Neural progenitor cell (in vitro differentiated cells): ENCODE measurements at regions not wholly inside any gene's neighbourhood (a gene's known extent, or its start where the extent isn't known, plus 50 kb on each side); places are given as distances from the start of the nearest gene placed in this dataset.

Experiments
- DNase-seq: peaks from one replicate; pipeline ENCODE4 v3.0.0-alpha.2; 2016; ENCODE audit warnings: low spot score
- H2AFZ ChIP-seq: fragments of 200-600 bp; sonication (generic); replicated peaks from 2 replicates; pipeline ENCODE4 v1.6.1; 2016; ENCODE audit warnings: antibody characterized with exemption
- H3F3A ChIP-seq: fragments of 200-600 bp; sonication (generic); 2 replicates; pipeline ENCODE4 v1.6.1; 2016; ENCODE audit warnings: antibody characterized with exemption, low read depth
- H3K27ac ChIP-seq: fragments of 200-600 bp; sonication (generic); 2 replicates; pipeline ENCODE4 v1.5.1; 2016; ENCODE audit warnings: mild to moderate bottlenecking
- H3K27me3 ChIP-seq: fragments of 200-600 bp; sonication (generic); 2 replicates; pipeline ENCODE4 v1.6.1; 2016; ENCODE audit warnings: mild to moderate bottlenecking, moderate library complexity
- H3K36me3 ChIP-seq: fragments of 200-600 bp; sonication (generic); 2 replicates; pipeline ENCODE4 v1.5.1; 2016
- H3K4me1 ChIP-seq: fragments of 200-600 bp; sonication (generic); 2 replicates; pipeline ENCODE4 v1.6.1; 2016; ENCODE audit warnings: mixed run types
- H3K4me2 ChIP-seq: fragments of 200-600 bp; sonication (generic); 2 replicates; pipeline ENCODE4 v1.6.1; 2016
- H3K4me3 ChIP-seq: fragments of 200-600 bp; sonication (generic); 2 replicates; pipeline ENCODE4 v1.5.1; 2016
- H3K79me2 ChIP-seq: fragments of 200-600 bp; sonication (generic); 2 replicates; pipeline ENCODE4 v1.6.1; 2016; ENCODE audit warnings: low read depth
- H3K9ac ChIP-seq: fragments of 200-600 bp; sonication (generic); 2 replicates; pipeline ENCODE4 v1.6.1; 2016
- H3K9me3 ChIP-seq: fragments of 200-600 bp; sonication (generic); 2 replicates; pipeline ENCODE4 v1.5.1; 2016; ENCODE audit warnings: low read depth
- H4K20me1 ChIP-seq: fragments of 200-600 bp; sonication (generic); 2 replicates; pipeline ENCODE4 v1.6.1; 2016; ENCODE audit warnings: low read depth
- H3K27ac Mint-ChIP-seq: 3 replicates; pipeline ENCODE4 v1.8.0; 2021; ENCODE audit warnings: mixed read lengths
- H3K27me3 Mint-ChIP-seq: 2 replicates; pipeline ENCODE4 v1.8.0; 2022; ENCODE audit warnings: low read depth, mild to moderate bottlenecking, inconsistent platforms, moderate library complexity, mixed read lengths; ENCODE audit not compliant: insufficient read depth
- H3K36me3 Mint-ChIP-seq: 3 replicates; pipeline ENCODE4 v1.8.0; 2021; ENCODE audit warnings: mixed read lengths
- H3K4me1 Mint-ChIP-seq: 3 replicates; pipeline ENCODE4 v1.8.0; 2021; ENCODE audit warnings: mixed read lengths
- H3K4me3 Mint-ChIP-seq: 3 replicates; pipeline ENCODE4 v1.8.0; 2021; ENCODE audit warnings: mild to moderate bottlenecking, moderate library complexity, mixed read lengths
- H3K9me3 Mint-ChIP-seq: 3 replicates; pipeline ENCODE4 v1.8.0; 2020; ENCODE audit warnings: mixed read lengths
- CTCF ChIP-seq: fragments of 200-600 bp; sonication (generic); IDR thresholded peaks from 2 replicates; pipeline ENCODE4 v1.5.1; 2017; ENCODE audit warnings: antibody characterized with exemption, mild to moderate bottlenecking
- EZH2 ChIP-seq: fragments of 200-600 bp; sonication (generic); IDR thresholded peaks from 2 replicates; pipeline ENCODE4 v1.6.1; 2017; ENCODE audit warnings: antibody characterized with exemption, mild to moderate bottlenecking, moderate library complexity
- EZH2phosphoT487 ChIP-seq: fragments of 200-600 bp; sonication (generic); IDR thresholded peaks from 2 replicates; pipeline ENCODE4 v1.6.1; 2017; ENCODE audit warnings: antibody characterized with exemption

DNA sequence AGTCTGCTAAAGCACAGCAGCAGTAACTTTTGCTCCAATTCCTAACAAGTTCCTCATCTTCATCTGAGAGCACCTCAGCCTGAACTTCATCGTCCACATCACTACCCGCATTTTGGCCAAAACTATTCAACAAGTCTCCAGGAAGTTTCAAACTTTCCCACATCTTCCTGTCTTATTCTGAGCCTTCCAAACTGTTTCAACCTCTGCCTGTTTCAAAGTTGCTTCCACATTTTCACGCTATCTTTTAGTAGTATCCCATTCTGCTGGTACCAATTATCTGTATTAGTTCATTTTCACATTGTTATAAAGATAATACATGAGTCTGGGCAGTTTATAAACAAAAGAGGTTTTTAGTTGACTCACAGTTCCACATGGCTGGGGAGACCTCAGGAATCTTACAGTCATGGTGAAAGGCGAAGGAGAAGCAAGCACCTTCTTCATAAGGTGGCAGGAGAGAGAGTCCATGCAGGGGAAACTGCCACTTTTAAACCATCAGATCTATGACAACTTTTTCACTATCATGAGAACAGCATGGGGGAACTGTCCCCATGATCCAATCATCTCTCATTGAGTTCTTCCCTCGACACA lies 99.4 kb upstream of the GRIK2 start:
- TF ChIP-seq EZH2phosphoT487 (no peak), CTCF (no peak), EZH2 (no peak)
- Histone ChIP-seq H3K4me1 (no peaks in the 10 kb centered on the region), H3K36me3 (no peaks in the 10 kb centered on the region), H3F3A (no peaks in the 10 kb centered on the region), H4K20me1 (no peaks in the 10 kb centered on the region), H3K4me2 (no peak overlapping the region), H3K79me2 (no peaks in the 10 kb centered on the region), H3K9me3 (no peaks in the 10 kb centered on the region), H2AFZ (no peak overlapping the region), H3K9ac (no peak overlapping the region), H3K27ac (no peak overlapping the region), H3K4me3 (no peak overlapping the region), H3K27me3 (no peaks in the 10 kb centered on the region)
- no peak for DNase-seq
- Mint-ChIP-seq H3K36me3 (no peaks in the 10 kb centered on the region), H3K9me3 (peaks cover 11% of the 10 kb centered on the region), H3K27ac (no peak overlapping the region), H3K27me3 (no peaks in the 10 kb centered on the region), H3K4me3 (no peak overlapping the region), H3K4me1 (no peaks in the 10 kb centered on the region)

DNA sequence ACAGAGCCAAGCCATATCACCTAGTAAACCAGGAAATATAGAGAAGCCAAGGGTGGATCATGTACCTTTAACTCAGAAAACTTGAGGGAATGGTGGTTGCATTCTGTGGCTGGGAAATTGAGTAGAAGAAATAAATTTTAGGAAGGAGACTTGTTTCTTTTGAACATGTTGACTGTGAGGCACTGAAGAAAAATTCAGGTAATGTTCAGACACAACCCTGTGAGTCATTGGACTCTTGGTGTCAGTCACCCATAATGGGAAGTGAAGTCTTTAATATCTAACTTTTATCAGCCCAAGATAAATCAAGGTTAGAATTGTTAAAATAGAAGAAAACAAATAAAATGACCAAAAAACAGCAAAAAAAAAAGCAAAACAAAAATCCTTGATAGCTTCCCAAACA lies 98.8 kb upstream of the GRIK2 start:
- DNase-seq, result no peak

DNA sequence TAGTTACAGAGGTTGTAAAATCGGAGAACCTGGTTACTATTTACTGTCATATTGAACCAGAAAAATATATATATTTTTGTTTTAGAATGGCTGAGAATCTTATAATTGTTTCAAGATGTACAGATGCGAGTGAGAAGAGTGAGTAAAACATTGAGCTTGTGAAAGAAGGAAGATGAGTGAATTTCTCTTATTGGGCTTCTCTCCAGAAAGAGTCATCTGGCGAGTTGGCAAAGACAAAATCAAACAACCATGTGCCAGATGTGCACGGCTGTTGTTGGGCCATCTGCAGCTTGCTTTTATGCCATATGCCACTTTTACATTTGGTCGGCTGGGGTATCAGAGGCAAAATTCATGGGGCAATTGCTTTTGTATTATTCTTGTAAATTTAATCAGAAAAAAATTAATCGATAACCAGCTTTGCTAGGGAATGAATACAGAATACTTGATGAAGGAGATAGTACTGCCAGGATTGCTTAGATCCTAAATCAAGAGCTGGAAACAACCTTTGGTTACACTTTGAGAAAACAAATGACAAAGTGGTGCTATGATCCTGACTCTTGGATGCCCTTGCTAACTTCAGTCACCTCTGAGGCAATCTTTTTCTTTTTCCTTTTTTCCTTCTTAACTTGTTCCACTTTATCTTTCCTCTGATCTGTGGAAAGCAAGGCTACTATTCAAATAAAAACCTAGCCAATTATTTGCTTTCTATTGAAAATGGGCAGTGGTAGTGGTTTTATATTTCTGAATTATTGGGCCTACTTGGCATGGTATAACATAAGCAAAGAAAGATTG lies 97.1 kb upstream of the GRIK2 start:
- Histone ChIP-seq H3K36me3 (no peaks in the 10 kb centered on the region), H3K27me3 (no peaks in the 10 kb centered on the region), H3K4me2 (no peak overlapping the region), H3K9ac (no peak overlapping the region), H3K4me3 (no peak overlapping the region), H3K9me3 (no peaks in the 10 kb centered on the region), H4K20me1 (no peaks in the 10 kb centered on the region), H3K4me1 (no peaks in the 10 kb centered on the region), H2AFZ (no peak overlapping the region), H3F3A (no peaks in the 10 kb centered on the region), H3K79me2 (no peaks in the 10 kb centered on the region), H3K27ac (no peak overlapping the region)
- H3K4me1 Mint-ChIP-seq, result no peaks in the 10 kb centered on the region
- H3K4me3 Mint-ChIP-seq, result no peak overlapping the region
- H3K9me3 Mint-ChIP-seq, result peaks cover 11% of the 10 kb centered on the region
- no peaks in the 10 kb centered on the region for H3K36me3 Mint-ChIP-seq
- no peak for DNase-seq
- no peaks in the 10 kb centered on the region for H3K27me3 Mint-ChIP-seq
- TF ChIP-seq EZH2phosphoT487 (no peak), EZH2 (no peak), CTCF (no peak)
- no peak overlapping the region for H3K27ac Mint-ChIP-seq

More for the DNA sequence above, 98.8 kb upstream of the GRIK2 start:
- Histone ChIP-seq H3K4me2 (no peak overlapping the region), H2AFZ (no peak overlapping the region), H3K9ac (no peak overlapping the region), H3K4me3 (no peak overlapping the region), H3K27ac (no peak overlapping the region), H3F3A (no peaks in the 10 kb centered on the region), H3K36me3 (no peaks in the 10 kb centered on the region), H3K27me3 (no peaks in the 10 kb centered on the region), H3K4me1 (no peaks in the 10 kb centered on the region), H3K79me2 (no peaks in the 10 kb centered on the region), H4K20me1 (no peaks in the 10 kb centered on the region), H3K9me3 (no peaks in the 10 kb centered on the region)
- H3K9me3 Mint-ChIP-seq, result peaks cover 11% of the 10 kb centered on the region
- no peaks in the 10 kb centered on the region for H3K36me3 Mint-ChIP-seq
- no peaks in the 10 kb centered on the region for H3K4me1 Mint-ChIP-seq
- TF ChIP-seq CTCF, result no peak
- TF ChIP-seq EZH2phosphoT487, result no peak
- TF ChIP-seq EZH2, result no peak
- H3K27me3 Mint-ChIP-seq, result no peaks in the 10 kb centered on the region
- no peak overlapping the region for H3K4me3 Mint-ChIP-seq
- H3K27ac Mint-ChIP-seq, result no peak overlapping the region
